GM12864 (cell line): ENCODE measurements at regions not wholly inside any gene's neighbourhood (a gene's known extent, or its start where the extent isn't known, plus 50 kb on each side); places are given as distances from the start of the nearest gene placed in this dataset.

Experiments
- DNase-seq: peaks from one replicate; pipeline ENCODE4 v3.0.0-alpha.2; 2011; ENCODE audit warnings: low read depth
- H3K4me3 ChIP-seq: 2 replicates; pipeline ENCODE4 v1.5.1; 2011; ENCODE audit warnings: mild to moderate bottlenecking, low read depth, low read length, control low read depth
- TF ChIP-seq, protein P1 (sequence below): IDR thresholded peaks from 2 replicates; pipeline ENCODE4 v1.5.1; 2011; ENCODE audit warnings: low read depth, mild to moderate bottlenecking, moderate library complexity, low read length, control low read depth, inconsistent platforms; ENCODE audit errors: missing control alignments

DNA sequence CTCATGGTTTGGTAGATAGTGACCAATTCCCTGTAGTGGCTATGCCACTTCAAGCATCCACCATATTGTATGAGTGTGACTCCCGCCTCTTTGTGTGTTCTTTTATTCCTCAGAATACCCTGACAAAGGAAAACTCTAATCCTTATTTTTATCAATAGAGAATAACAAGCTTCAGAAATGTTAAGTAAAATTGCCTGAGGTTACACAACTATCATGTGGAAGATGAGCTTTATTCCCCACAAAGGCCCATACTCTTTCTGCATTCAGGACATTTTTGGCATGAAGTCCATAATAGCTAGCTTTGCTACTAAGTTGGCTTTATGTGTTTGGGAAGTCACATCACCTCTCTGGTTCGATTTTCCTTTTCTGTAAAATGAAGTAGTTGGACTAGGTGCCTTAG lies 276.8 kb downstream of the PIK3C3 start:
- TF ChIP-seq, protein P1, sequence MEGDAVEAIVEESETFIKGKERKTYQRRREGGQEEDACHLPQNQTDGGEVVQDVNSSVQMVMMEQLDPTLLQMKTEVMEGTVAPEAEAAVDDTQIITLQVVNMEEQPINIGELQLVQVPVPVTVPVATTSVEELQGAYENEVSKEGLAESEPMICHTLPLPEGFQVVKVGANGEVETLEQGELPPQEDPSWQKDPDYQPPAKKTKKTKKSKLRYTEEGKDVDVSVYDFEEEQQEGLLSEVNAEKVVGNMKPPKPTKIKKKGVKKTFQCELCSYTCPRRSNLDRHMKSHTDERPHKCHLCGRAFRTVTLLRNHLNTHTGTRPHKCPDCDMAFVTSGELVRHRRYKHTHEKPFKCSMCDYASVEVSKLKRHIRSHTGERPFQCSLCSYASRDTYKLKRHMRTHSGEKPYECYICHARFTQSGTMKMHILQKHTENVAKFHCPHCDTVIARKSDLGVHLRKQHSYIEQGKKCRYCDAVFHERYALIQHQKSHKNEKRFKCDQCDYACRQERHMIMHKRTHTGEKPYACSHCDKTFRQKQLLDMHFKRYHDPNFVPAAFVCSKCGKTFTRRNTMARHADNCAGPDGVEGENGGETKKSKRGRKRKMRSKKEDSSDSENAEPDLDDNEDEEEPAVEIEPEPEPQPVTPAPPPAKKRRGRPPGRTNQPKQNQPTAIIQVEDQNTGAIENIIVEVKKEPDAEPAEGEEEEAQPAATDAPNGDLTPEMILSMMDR, result no peak
- no peak for DNase-seq
- H3K4me3 ChIP-seq, result no peak overlapping the region

DNA sequence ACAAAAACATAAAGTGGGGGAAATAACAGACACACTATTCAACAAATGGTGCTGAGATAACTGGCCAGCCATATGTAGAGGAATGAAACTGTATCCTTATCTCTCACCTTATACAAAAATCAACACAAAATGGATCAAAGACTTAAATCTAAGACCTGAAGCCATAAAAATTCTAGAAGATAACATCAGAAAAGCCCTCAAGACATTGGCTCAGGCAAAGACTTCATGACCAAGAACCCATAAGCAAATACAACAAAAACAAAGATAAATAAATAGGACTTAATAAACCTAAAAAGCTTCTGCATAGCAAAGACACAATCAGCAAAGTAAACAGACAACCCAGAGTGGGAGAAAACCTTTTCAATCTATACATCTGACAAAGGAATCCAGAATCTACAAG lies 278.9 kb downstream of the PIK3C3 start:
- DNase-seq, result no peak
- TF ChIP-seq, protein P1, result no peak
- H3K4me3 ChIP-seq, result no peak overlapping the region

DNA sequence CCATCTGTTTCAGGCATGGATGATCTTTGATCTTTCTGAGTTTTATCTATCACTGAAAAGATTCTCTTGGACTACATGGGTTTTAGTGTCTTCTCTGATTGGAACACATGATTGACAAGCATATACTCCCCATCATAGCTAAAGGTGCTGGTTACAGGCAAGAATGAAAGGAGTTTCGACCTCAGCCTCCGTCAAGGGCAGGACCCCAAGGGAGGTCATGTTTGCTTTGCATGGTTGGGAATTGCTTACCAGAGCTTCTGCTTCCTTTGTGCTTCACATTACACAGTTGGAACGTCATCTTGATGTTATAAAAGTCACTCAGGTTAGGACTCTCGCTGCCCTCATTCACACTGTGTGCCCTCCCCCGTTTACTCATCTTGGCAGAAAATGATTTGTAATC lies 287.7 kb downstream of the PIK3C3 start:
- TF ChIP-seq, protein P1, result no peak
- H3K4me3 ChIP-seq, result no peak overlapping the region
- DNase-seq, result no peak

DNA sequence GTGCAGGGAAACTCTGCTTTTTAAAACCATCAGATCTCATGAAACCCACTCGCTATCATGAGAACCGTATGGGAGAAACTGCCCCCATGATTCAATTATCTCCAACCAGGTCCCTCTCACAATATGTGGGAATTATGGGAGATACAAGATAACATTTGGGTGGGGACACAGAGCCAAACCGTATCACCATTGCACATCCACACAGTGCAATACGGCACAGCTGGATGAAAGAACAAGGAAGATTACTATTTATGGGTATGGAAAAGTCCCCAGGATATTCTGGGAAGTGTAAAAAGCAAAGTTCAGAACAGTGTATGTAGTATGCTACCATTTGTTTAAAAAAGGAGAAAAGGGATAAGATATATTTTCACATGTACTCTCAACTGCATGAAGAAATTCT lies 290.1 kb downstream of the PIK3C3 start:
- no peak for DNase-seq
- no peak overlapping the region for H3K4me3 ChIP-seq
- TF ChIP-seq, protein P1, result no peak

DNA sequence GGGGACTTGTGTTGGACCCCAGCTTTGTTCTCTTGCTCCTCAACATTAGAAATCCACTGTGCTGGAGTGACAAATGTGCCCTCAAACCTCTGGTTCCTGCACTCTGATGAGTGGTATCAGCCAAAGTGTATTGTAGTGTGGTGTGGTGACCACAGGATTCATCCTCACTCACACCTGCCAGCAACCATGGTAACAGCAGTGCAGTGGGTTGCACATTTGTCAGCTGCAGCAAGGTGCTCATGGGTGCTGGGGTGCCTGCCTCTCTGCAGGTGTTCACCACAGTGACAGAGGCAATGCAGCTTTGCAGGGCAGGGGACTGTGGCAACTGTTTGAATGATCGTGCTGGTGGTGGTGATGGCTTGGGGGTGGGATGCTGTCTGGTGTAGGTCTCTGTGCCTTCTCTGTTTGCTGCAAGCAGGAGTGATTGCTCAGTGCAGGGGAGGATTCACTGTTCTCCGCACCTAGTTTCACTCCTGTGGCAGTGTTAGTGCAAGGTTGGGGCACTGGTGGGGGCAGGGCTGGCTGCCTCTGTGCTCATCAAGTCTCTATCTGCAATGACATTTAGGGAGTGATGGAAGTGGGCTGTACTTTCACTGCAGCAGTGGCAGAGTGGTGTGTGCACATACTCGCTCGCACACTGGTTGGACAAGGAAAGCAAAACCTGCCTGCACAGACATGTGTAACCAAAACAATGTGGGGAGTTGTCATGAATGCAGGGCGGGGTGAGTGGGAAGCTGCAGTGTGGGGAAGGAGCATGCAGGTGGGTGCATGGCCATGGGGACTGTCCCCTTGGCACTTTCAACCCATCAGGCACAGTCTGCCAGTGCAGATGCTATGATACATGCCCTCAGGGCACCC lies 301.1 kb downstream of the PIK3C3 start:
- H3K4me3 ChIP-seq, result no peak overlapping the region
- TF ChIP-seq, protein P1, result no peak

DNA sequence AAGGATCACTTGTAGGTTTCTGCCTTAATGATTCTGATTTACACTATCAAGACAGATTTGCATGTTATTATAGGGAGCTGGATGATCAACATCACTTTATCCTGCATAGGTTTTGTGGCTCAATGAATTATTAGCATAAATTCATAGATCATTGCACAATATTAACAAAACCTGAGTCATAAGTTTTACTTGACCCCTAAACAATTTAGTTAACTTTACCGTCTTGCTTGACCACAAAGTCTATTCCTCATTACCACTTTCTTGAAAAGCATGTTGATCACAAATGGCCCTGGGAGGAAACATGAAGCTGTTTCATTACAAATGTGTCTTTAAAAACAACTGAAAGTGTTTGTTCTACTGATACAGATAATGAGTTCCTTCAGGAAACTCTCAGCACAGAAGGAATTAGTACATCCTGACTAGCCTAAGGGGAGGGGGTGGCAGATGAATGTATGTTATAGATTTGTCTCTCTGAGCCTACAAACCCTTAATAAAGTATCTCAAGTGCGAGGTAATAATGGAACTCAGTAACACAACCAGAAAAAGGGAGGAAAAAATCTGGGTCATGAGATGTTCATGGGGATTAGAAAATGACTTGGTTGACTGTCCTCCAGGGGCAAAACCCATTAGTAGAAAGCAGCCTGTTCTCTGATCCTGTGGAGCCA lies 303.4 kb downstream of the PIK3C3 start:
- TF ChIP-seq, protein P1, result no peak
- H3K4me3 ChIP-seq, result no peak overlapping the region
- no peak for DNase-seq

More for the DNA sequence above, 301.1 kb downstream of the PIK3C3 start:
- DNase-seq, result no peak
